ENCODE measurements at regions not wholly inside any gene's neighbourhood (a gene's known extent, or its start where the extent isn't known, plus 50 kb on each side); places are given as distances from the start of the nearest gene placed in this dataset.

DNA sequence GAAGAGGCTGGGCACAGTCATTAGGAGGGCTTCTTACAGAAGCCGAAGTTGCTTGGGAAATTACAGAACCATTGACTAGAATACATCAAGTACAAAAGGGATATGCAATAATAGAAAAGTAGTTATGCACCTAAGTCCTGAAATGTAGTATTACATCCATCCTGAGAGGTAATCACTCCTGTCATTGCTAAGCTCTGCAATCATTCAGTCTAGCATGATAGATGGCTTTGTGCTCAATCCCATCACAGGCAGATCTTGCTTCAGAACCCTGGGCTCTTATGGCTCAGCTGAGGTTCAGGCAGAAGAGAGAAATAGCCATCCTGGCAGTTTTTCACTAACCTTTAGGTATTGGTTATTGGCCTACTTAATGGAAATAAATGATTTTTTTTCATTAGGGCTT is 231.7 kb upstream of the AFF2 start:
- ATAC-seq: no peak
- no peaks in the 10 kb centered on the region for H3K27me3 ChIP-seq (ENCODE audit: low read length)

GRCh38 chrX:148269513-148269912 is 230.9 kb upstream of the AFF2 start:
- H3K27ac ChIP-seq (ENCODE audit: low read length): no peak overlapping the region
- H3K9ac ChIP-seq (ENCODE audit: low read length): no peak overlapping the region
- POLR2A ChIA-PET (ENCODE audit: unreplicated experiment): no interaction called here
- TF ChIP-seq CTCF (conservative IDR thresholded peaks at IDR 0.05; ENCODE audit: low read depth, low read length): no peak
- TF ChIP-seq EZH2 (IDR thresholded peaks at IDR 0.05; ENCODE audit: low read length, unreplicated experiment): no peak
- TF ChIP-seq EZH2phosphoT487 (IDR thresholded peaks at IDR 0.05; ENCODE audit: borderline replicate concordance, low read length): no peak
- no peaks in the 10 kb centered on the region for H3K27me3 ChIP-seq (ENCODE audit: low read length)
- H4K20me1 ChIP-seq (ENCODE audit: low read length): no peaks in the 10 kb centered on the region
- H3K9me2 ChIP-seq (replicated peaks; ENCODE audit: low read length): no peaks in the 10 kb centered on the region
- CTCF ChIA-PET: no interaction called here
- no TSS peak for BruUV-seq (replicated peaks)
- intact Hi-C loops (cut with micrococcal nuclease): no loop called here
- H3K9me3 ChIP-seq (ENCODE audit: low read length): no peaks in the 10 kb centered on the region
- H3F3A ChIP-seq (ENCODE audit: low read length, unreplicated experiment): no peaks in the 10 kb centered on the region
- H3K4me1 ChIP-seq (ENCODE audit: insufficient read depth, low read length): no peaks in the 10 kb centered on the region
- DNase-seq (no peak), ATAC-seq (no peak)
- H2AFZ ChIP-seq (ENCODE audit: low read length): no peak overlapping the region
- H3K4me2 ChIP-seq (ENCODE audit: low read length): no peak overlapping the region
- no peak overlapping the region for H3K4me3 ChIP-seq (ENCODE audit: low read length)
- H3K36me3 ChIP-seq (ENCODE audit: low read depth, low read length): no peaks in the 10 kb centered on the region
- no peaks in the 10 kb centered on the region for H3K79me2 ChIP-seq (ENCODE audit: low read length)

More for the DNA sequence above, 231.7 kb upstream of the AFF2 start:
- BruUV-seq (replicated peaks): no TSS peak
- H2AFZ ChIP-seq (ENCODE audit: low read length): no peak overlapping the region
- TF ChIP-seq EZH2phosphoT487 (IDR thresholded peaks at IDR 0.05; ENCODE audit: borderline replicate concordance, low read length): no peak
- H3K36me3 ChIP-seq (ENCODE audit: low read depth, low read length): no peaks in the 10 kb centered on the region
- H3K4me3 ChIP-seq (ENCODE audit: low read length): no peak overlapping the region
- DNase-seq: no peak
- no peaks in the 10 kb centered on the region for H3K79me2 ChIP-seq (ENCODE audit: low read length)
- no peaks in the 10 kb centered on the region for H4K20me1 ChIP-seq (ENCODE audit: low read length)
- H3F3A ChIP-seq (ENCODE audit: low read length, unreplicated experiment): no peaks in the 10 kb centered on the region
- no peak overlapping the region for H3K27ac ChIP-seq (ENCODE audit: low read length)
- no peak overlapping the region for H3K4me2 ChIP-seq (ENCODE audit: low read length)
- CTCF ChIA-PET: no interaction called here
- POLR2A ChIA-PET (ENCODE audit: unreplicated experiment): no interaction called here
- no peaks in the 10 kb centered on the region for H3K4me1 ChIP-seq (ENCODE audit: insufficient read depth, low read length)
- no peaks in the 10 kb centered on the region for H3K9me2 ChIP-seq (replicated peaks; ENCODE audit: low read length)
- 0 out of 2 replicates have a peak, but pooled peaks cover under 1% of the 10 kb centered on the region for H3K9me3 ChIP-seq (ENCODE audit: low read length)
- no peak overlapping the region for H3K9ac ChIP-seq (ENCODE audit: low read length)
- intact Hi-C loops (cut with micrococcal nuclease): no loop called here

DNA sequence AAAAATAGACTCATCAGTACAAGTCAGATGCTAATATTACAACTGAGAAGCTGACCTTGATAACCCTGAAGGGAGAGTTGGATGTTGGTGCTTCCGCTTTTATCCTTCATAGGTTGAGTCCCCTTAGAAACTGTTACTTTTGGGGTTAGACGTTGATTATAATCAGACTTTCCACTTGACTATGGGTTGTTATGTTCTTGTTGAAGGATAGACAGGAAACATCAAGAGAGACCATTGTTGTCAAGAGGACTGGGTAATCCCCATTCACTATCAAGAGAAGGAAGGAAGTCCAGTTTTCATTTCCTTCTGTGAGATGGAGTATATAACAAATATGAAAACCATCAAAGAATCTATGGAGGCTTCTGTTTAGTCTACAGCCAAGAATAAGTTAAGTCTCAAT is 229.9 kb upstream of the AFF2 start:
- H3F3A ChIP-seq (ENCODE audit: low read length, unreplicated experiment): no peaks in the 10 kb centered on the region
- no peaks in the 10 kb centered on the region for H4K20me1 ChIP-seq (ENCODE audit: low read length)
- no TSS peak for BruUV-seq (replicated peaks)
- TF ChIP-seq CTCF (conservative IDR thresholded peaks at IDR 0.05; ENCODE audit: low read depth, low read length): no peak
- no peak for TF ChIP-seq EZH2phosphoT487 (IDR thresholded peaks at IDR 0.05; ENCODE audit: borderline replicate concordance, low read length)
- no peak for TF ChIP-seq EZH2 (IDR thresholded peaks at IDR 0.05; ENCODE audit: low read length, unreplicated experiment)
- no peak for DNase-seq
- no peaks in the 10 kb centered on the region for H3K79me2 ChIP-seq (ENCODE audit: low read length)
- no peak overlapping the region for H2AFZ ChIP-seq (ENCODE audit: low read length)
- H3K4me3 ChIP-seq (ENCODE audit: low read length): no peak overlapping the region
- ChIA-PET CTCF (no interaction called here), POLR2A (ENCODE audit: unreplicated experiment) (no interaction called here)
- no peaks in the 10 kb centered on the region for H3K9me2 ChIP-seq (replicated peaks; ENCODE audit: low read length)
- ATAC-seq: no peak
- intact Hi-C loops (cut with micrococcal nuclease): no loop called here
- no peaks in the 10 kb centered on the region for H3K9me3 ChIP-seq (ENCODE audit: low read length)
- no peak overlapping the region for H3K27ac ChIP-seq (ENCODE audit: low read length)
- no peak overlapping the region for H3K9ac ChIP-seq (ENCODE audit: low read length)
- no peak overlapping the region for H3K4me2 ChIP-seq (ENCODE audit: low read length)
- no peaks in the 10 kb centered on the region for H3K36me3 ChIP-seq (ENCODE audit: low read depth, low read length)
- H3K27me3 ChIP-seq (ENCODE audit: low read length): no peaks in the 10 kb centered on the region
- no peaks in the 10 kb centered on the region for H3K4me1 ChIP-seq (ENCODE audit: insufficient read depth, low read length)

Measured in PC-3 (cell line).